ENCODE measurements at regions not wholly inside any gene's neighbourhood (a gene's known extent, or its start where the extent isn't known, plus 50 kb on each side); places are given as distances from the start of the nearest gene placed in this dataset.

- ATAC-seq (no peak), DNase-seq (no peak)
These were observed 76.0 kb upstream of the OSR1 start for GRCh38 chr2:19434413-19434812.

- DNase-seq (no peak), ATAC-seq (no peak)
These were observed 68.5 kb upstream of the OSR1 start for GRCh38 chr2:19426941-19427340.

GRCh38 chr2:19426144-19426543, 67.7 kb upstream of the OSR1 start:
- DNase-seq (no peak), ATAC-seq (no peak)

GRCh38 chr2:19425419-19425818, 67.0 kb upstream of the OSR1 start:
- no peak for ATAC-seq

GRCh38 chr2:19419211-19419880, 60.9 kb upstream of the OSR1 start:
- no peak for DNase-seq
- no peak for ATAC-seq

More at GRCh38 chr2:19425419-19425818, 67.0 kb upstream of the OSR1 start:
- no peak for DNase-seq

- ATAC-seq = no peak
- no peak for DNase-seq
These were observed 58.6 kb upstream of the OSR1 start for GRCh38 chr2:19416784-19417684.

- ATAC-seq = no peak
- DNase-seq = no peak
These were observed 57.7 kb upstream of the OSR1 start for GRCh38 chr2:19416083-19416482.

GRCh38 chr2:19409046-19409445, 50.6 kb upstream of the OSR1 start:
- no peak for ATAC-seq
- DNase-seq = no peak

GRCh38 chr2:19408592-19408991, 50.2 kb upstream of the OSR1 start:
- ATAC-seq = no peak
- DNase-seq = no peak
